Caki2 (cell line): ENCODE measurements at regions not wholly inside any gene's neighbourhood (a gene's known extent, or its start where the extent isn't known, plus 50 kb on each side); places are given as distances from the start of the nearest gene placed in this dataset.
"Not testable (repeated sequence)": the region's sequence is repeated elsewhere in the genome, so short reads cannot be mapped to it uniquely, and the experiment has no call there.

Source experiments
- DNase-seq: peaks from one replicate; pipeline ENCODE4 v3.0.0-alpha.2; 2015; ENCODE audit warnings: low read depth
- in situ Hi-C: cut with HindIII; loops from 2 replicates; pipeline ENCODE4 v1.10.0; 2016; ENCODE audit warnings: low sequenced_read_pairs, low pct_unique_long_range_greater_than_20kb, mixed read lengths

DNA sequence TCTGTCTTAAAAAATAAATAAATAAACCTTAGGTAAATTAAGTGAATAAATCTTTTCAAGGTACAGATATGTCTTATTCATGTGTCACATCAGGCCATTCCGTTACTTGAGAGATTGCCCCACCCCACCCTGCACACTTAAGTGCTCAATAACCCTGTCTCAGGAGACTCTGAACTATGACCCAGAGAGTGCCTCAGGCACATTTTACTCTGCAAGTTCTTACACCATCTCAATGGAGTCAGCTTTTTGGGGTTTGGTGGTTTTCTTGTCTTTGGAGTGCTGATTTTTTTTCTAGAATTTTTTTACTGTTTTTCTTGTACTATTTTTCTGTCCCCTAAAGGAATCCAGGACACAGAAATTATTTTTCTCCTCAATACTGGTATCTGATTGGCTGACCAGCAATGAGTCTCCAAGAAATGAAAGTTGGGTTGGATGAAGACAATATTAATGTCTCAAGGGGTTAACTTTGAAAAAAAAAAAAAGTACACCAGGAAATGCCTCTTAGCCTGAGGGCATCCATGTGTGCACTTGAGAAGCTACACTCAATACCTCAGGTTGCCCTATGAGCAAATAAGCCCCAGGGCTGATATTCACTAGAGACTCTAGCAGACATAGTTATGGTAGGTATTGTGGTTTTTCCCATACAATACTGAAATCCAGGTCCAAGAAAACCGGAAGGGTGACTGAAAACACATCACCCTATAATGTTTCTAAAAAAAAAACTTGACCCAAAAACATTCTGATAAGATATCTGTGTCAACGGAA is 114.6 kb upstream of the ZNF91 start:
- in situ Hi-C loops: no loop called here
- no peak for DNase-seq

GRCh38 chr19:23507446-23507845 is 112.2 kb upstream of the ZNF91 start:
- DNase-seq: no peak
- in situ Hi-C loops: no loop called here

DNA sequence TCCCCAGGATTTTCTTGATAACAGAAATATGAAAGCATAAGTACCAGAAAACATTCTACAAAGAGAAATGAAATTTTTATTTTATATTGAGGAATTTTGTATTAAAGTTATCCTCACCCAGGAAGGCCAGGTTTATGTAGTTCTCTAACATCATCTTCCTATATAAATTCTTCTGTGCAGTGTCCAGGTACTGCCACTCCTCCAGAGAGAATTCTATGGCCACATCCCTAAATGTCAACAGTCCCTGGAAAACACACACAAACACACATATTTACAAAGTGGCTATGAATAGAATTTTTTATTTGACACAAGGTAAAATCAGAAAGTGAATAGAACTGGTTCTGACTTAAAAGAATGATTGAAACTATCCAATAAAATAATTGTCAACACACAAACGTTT is 110.5 kb upstream of the ZNF91 start:
- in situ Hi-C loops: no loop called here

DNA sequence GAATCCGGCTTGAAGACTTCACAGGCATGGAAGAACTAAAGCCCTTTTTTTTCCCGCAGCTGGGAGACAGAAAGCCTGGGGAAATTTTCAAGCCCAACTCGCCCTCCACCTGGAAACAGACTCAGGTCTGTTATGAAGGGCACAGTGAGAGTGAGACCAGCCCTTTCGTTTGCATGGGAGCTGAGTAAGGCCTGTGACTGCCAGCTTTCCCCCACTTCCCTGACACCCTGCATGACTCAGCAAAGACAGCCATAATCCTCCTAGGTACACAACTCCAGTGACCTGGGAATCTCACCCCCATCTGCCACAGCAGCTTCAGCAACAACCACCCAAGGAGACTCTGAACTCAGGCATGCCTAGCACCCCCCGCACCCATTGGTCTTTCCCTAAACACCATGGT is 87.6 kb upstream of the ZNF91 start:
- in situ Hi-C loops: no loop called here
- no peak for DNase-seq

More for the DNA sequence above, 110.5 kb upstream of the ZNF91 start:
- DNase-seq: no peak

- DNase-seq: peak; percentile 6
- in situ Hi-C loops: no loop called here
Measured at GRCh38 chr19:23481043-23481442, 85.8 kb upstream of the ZNF91 start.

- in situ Hi-C loops: no loop called here
Measured at GRCh38 chr19:23475477-23475876, 80.2 kb upstream of the ZNF91 start.

GRCh38 chr19:23474761-23475160 is 79.5 kb upstream of the ZNF91 start:
- in situ Hi-C loops: no loop called here
- DNase-seq: no peak

More at GRCh38 chr19:23475477-23475876, 80.2 kb upstream of the ZNF91 start:
- DNase-seq: no peak

DNA sequence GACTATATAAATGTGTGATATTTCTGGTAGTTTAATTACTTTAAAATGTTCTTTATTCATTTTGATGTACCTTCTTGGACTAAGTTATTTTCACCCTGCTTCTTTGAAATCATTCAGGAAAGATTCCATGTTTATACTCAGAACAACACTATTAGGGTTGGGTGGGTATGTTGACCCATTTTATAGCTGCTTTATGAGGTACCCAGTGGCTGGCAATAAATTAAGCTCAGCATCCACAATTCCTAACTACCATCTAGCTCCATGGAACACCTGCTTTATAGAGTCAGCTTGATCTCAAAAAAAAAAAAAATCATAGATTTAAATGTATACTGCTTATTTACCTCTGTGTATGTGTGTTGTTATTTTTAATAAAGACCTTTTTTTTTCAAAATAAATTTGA is 78.9 kb upstream of the ZNF91 start:
- in situ Hi-C loops: no loop called here
- DNase-seq: no peak

DNA sequence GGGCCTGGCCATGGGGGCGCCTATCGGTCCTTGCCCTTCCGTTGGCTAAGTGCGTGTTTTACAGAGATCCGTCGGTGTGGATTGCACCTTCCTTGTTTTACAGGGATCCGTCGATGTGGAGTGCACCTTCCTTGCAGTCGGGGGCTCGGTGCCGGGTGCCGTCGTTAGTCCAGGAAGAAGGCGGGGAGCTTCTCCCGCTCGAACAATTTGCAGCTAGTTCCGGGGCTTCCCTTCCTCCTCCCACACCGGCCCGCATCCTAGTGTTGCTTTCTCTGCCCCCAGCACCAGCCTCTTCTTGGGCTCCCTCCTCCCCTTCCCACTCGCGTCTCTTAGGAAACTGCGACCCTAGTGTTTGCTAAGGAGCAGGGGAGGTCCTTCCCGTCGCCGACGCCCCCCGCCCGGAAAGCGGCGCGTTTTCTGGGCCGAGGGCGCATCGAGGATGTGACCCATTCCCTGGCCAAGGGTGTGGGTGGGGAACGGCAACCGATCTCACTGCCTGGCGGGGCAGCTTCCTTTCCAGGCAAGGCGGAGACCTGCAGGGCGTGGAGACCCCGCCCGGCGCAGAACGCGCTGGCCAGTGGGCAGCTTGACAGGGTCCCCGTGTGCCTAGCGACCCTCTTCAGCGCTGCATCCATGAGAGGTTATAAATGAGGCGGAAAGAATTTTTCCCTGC is 75.7 kb upstream of the ZNF91 start:
- in situ Hi-C loops: no loop called here
- no peak for DNase-seq

DNA sequence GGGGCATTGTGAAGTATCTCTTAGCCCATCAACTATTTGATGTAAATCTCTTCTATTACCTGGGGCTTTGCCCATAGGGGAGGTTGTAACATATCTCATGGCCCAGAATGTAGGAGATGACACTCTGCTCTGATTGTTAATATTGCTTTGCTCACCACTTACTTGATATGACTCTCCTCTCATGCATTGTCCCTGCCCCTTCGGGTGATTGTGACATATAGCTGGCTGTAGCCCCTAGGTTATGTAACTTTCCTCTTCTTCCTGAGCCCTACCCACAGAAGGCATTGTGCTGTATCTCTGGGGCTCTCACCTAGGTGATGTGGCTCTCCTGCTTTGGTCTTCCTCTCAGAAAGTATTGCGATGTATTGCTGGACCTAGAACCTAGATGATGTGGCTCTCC is 69.1 kb upstream of the ZNF91 start:
- in situ Hi-C loops, DNase-seq: not testable (repeated sequence)

- in situ Hi-C loops: no loop called here
- no peak for DNase-seq
Measured at GRCh38 chr19:23461120-23461519, 65.8 kb upstream of the ZNF91 start.

- no peak for DNase-seq
- in situ Hi-C loops: no loop called here
Measured at GRCh38 chr19:23460656-23461055, 65.4 kb upstream of the ZNF91 start.
